GM12873 (cell line): ENCODE measurements at regions not wholly inside any gene's neighbourhood (a gene's known extent, or its start where the extent isn't known, plus 50 kb on each side); places are given as distances from the start of the nearest gene placed in this dataset.

Source experiments
- CTCF ChIP-seq: IDR thresholded peaks from 2 replicates; pipeline ENCODE4 v1.5.1; 2012; ENCODE audit warnings: low read depth, mild to moderate bottlenecking, moderate library complexity, low read length, control low read depth; ENCODE audit not compliant: insufficient read depth; ENCODE audit errors: missing control alignments

- TF ChIP-seq CTCF, result no peak
These were observed 84.8 kb upstream of the CPHXL start for GRCh38 chr16:75811020-75811634.

DNA sequence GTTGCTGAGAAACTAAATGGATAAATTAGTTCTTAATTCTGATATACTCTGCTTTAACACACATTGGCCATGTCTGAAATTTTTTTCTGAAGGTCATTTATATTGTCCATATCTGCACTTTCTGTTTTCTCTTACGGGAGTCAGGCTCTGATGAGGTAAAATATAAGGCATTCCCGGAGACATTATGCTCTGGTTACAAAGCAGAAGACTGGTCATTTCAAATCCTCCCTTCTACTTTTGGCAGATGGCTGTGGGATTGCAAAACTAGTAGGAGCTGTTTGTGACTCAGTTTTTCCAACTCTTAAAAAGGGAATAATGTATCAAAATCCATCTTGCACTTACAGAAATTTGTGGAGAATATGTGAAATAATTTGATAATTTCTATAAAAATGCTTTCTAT, 92.2 kb upstream of the CPHXL start:
- TF ChIP-seq CTCF, result no peak

DNA sequence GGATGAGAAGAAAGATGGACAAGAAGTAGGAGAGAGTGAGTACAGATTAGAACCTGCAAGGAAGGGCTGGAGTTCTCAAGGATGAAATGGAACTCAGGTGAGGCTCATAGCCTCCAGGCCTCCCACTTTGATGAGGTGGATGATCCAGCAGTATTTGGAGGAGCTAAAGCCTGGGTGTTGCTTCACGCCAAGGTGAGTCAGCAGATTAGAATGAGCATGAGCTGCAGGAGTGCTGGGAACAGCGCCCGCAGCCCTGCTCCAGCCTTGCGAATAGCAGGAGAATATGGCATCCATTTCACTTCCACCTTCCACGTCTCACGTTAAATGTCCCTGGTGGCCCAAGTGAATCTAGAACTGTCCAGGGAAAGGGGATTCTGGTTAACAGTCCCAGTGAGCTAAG, 94.4 kb upstream of the CPHXL start:
- no peak for TF ChIP-seq CTCF

DNA sequence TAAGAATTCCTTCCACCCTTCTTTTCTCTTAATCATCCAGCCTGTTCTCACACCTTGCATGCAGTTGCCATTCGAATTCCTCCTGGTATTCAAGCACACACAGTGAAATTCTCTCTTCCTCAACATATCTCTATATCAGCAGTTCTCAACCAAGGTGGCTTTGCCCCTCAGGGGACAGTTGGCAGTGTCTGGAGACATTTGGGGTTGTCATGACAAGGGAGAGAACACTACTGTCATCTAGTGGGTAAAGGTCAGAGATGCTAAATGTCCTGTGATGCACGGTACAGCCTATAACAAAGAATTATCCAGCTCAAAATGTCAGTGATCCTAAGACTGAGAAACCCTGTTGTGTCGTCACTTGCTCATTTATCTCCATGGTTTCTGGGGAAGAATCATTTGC, 94.8 kb upstream of the CPHXL start:
- TF ChIP-seq CTCF, result peak; percentile 12

GRCh38 chr16:75836347-75837010, 110.2 kb upstream of the CPHXL start:
- TF ChIP-seq CTCF, result no peak

GRCh38 chr16:75837264-75837663, 111.0 kb upstream of the CPHXL start:
- TF ChIP-seq CTCF, result no peak

GRCh38 chr16:75837681-75838080, 111.4 kb upstream of the CPHXL start:
- TF ChIP-seq CTCF, result no peak
